ENCODE measurements at regions not wholly inside any gene's neighbourhood (a gene's known extent, or its start where the extent isn't known, plus 50 kb on each side); places are given as distances from the start of the nearest gene placed in this dataset.

- H3K4me3 ChIP-seq (ENCODE audit: control insufficient read depth, low read depth, low read length): no peak overlapping the region
- DNase-seq (ENCODE audit: low read depth): no peak
- no peak for TF ChIP-seq CTCF (IDR thresholded peaks at IDR 0.05; ENCODE audit: control insufficient read depth, insufficient read depth, low read depth, low read length, missing control alignments)
These were observed 93.1 kb upstream of the ETS2 start for GRCh38 chr21:38712664-38713063.

- H3K4me3 ChIP-seq (ENCODE audit: control insufficient read depth, low read depth, low read length): no peak overlapping the region
- TF ChIP-seq CTCF (IDR thresholded peaks at IDR 0.05; ENCODE audit: control insufficient read depth, insufficient read depth, low read depth, low read length, missing control alignments): no peak
- DNase-seq (ENCODE audit: low read depth): no peak
These were observed 91.5 kb upstream of the ETS2 start for GRCh38 chr21:38714039-38714817.

- TF ChIP-seq CTCF (IDR thresholded peaks at IDR 0.05; ENCODE audit: control insufficient read depth, insufficient read depth, low read depth, low read length, missing control alignments): no peak
These were observed 90.7 kb upstream of the ETS2 start for GRCh38 chr21:38714999-38715398.

GRCh38 chr21:38716088-38716487, 89.6 kb upstream of the ETS2 start:
- TF ChIP-seq CTCF (IDR thresholded peaks at IDR 0.05; ENCODE audit: control insufficient read depth, insufficient read depth, low read depth, low read length, missing control alignments): no peak
- no peak for DNase-seq (ENCODE audit: low read depth)
- no peak overlapping the region for H3K4me3 ChIP-seq (ENCODE audit: control insufficient read depth, low read depth, low read length)

More at GRCh38 chr21:38714999-38715398, 90.7 kb upstream of the ETS2 start:
- DNase-seq (ENCODE audit: low read depth): no peak
- H3K4me3 ChIP-seq (ENCODE audit: control insufficient read depth, low read depth, low read length): no peak overlapping the region

- no peak for DNase-seq (ENCODE audit: low read depth)
These were observed 88.8 kb upstream of the ETS2 start for GRCh38 chr21:38716942-38717341.

GRCh38 chr21:38718481-38718880, 87.2 kb upstream of the ETS2 start:
- no peak for DNase-seq (ENCODE audit: low read depth)
- no peak for TF ChIP-seq CTCF (IDR thresholded peaks at IDR 0.05; ENCODE audit: control insufficient read depth, insufficient read depth, low read depth, low read length, missing control alignments)
- H3K4me3 ChIP-seq (ENCODE audit: control insufficient read depth, low read depth, low read length): no peak overlapping the region

More at GRCh38 chr21:38716942-38717341, 88.8 kb upstream of the ETS2 start:
- H3K4me3 ChIP-seq (ENCODE audit: control insufficient read depth, low read depth, low read length): no peak overlapping the region
- no peak for TF ChIP-seq CTCF (IDR thresholded peaks at IDR 0.05; ENCODE audit: control insufficient read depth, insufficient read depth, low read depth, low read length, missing control alignments)
